ENCODE measurements at regions not wholly inside any gene's neighbourhood (a gene's known extent, or its start where the extent isn't known, plus 50 kb on each side); places are given as distances from the start of the nearest gene placed in this dataset.

DNA sequence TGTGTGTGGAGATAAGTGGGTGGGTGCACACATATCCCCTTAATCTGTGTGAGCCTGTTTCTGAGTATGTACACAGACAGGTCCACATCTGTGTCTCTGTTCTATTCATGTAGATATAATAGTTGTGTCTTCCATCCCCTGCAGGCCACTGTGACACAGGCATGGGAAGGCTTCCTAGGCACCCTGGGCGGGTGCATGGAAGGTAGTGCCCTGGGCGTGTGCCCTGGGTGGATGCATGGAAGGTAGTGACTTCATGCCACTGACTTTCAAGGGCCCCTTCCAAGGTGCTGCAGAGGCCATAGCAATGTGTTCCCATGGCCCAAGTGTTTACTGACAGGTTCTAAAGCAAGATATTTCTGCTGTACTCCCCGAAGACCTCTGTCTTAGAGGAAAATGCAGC, 462.5 kb upstream of the HS6ST1 start:
- TF ChIP-seq EZH2 (IDR thresholded peaks at IDR 0.05; ENCODE audit: borderline replicate concordance, low read depth, low read length, poor library complexity, severe bottlenecking) (no peak), CTCF (conservative IDR thresholded peaks at IDR 0.05; ENCODE audit: low read depth, low read length) (no peak)
- H3K9me3 ChIP-seq (ENCODE audit: low read depth, low read length, poor library complexity, severe bottlenecking): no peaks in the 10 kb centered on the region
- DNase-seq (ENCODE audit: low spot score): no peak
- peaks cover 6% of the 10 kb centered on the region for H3K4me1 ChIP-seq (ENCODE audit: insufficient read depth, low read length, poor library complexity, severe bottlenecking)
- peaks cover 7% of the 10 kb centered on the region for H3K27me3 ChIP-seq (replicated peaks; ENCODE audit: insufficient read depth, low read depth, low read length, poor library complexity)
- no peak overlapping the region for H3K27ac ChIP-seq (ENCODE audit: low read depth, low read length, poor library complexity, severe bottlenecking)
- intact Hi-C loops (cut with micrococcal nuclease; ENCODE audit: unreplicated experiment): no loop called here
- H3K4me3 ChIP-seq (ENCODE audit: low read depth, low read length, poor library complexity, severe bottlenecking): no peak overlapping the region
- H3K36me3 ChIP-seq (ENCODE audit: insufficient read depth, low read length, poor library complexity, severe bottlenecking): no peaks in the 10 kb centered on the region
- POLR2A ChIA-PET (ENCODE audit: low non-redundant PET): no interaction called here
- no TSS peak for BruUV-seq (replicated peaks)
- CTCF ChIA-PET: no interaction called here

DNA sequence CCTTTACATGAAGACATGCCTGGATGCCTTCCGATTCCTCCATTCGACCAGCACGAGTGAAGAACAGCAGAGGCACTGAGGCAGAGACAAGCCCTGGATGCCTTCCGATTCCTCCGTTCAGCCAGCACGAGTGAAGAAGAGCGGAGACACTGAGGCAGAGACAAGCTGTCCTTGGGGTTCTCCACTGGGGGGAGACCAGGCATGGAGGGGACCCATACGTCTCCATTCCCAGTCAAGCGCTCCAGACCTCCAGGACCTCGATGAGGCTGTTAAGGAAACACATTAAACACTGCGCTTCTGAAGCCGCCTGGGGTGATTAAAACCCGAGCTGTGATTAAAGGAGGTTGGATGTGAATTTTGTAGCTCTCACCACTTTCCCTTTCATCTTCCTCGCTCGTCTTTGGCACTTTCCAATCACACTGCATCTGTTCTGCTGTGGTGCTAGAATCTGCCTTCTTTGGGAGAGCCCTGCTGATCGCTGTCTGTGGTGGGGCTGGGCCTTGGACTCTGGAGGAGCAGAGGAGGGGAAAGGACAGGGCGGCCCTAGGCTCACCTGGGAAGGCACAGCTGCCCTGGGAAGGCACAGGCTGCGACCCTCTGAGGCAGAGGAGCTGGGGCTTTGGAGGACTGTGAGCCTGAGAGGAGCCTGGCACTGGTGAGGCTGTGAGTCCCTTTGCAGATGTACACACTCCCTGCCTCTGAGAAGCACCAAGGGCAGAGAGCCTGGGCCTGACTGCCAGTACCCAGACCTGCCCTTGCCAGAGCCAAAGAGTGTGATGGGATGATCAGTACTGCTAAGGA, 463.1 kb upstream of the HS6ST1 start:
- Histone ChIP-seq H3K27ac (ENCODE audit: low read depth, low read length, poor library complexity, severe bottlenecking) (no peak overlapping the region), H3K27me3 (replicated peaks; ENCODE audit: insufficient read depth, low read depth, low read length, poor library complexity) (peaks cover 7% of the 10 kb centered on the region), H3K9me3 (ENCODE audit: low read depth, low read length, poor library complexity, severe bottlenecking) (no peaks in the 10 kb centered on the region), H3K36me3 (ENCODE audit: insufficient read depth, low read length, poor library complexity, severe bottlenecking) (no peaks in the 10 kb centered on the region), H3K4me3 (ENCODE audit: low read depth, low read length, poor library complexity, severe bottlenecking) (no peak overlapping the region), H3K4me1 (ENCODE audit: insufficient read depth, low read length, poor library complexity, severe bottlenecking) (peaks cover 12% of the 10 kb centered on the region)
- ChIA-PET POLR2A (ENCODE audit: low non-redundant PET) (no interaction called here), CTCF (no interaction called here)
- BruUV-seq (replicated peaks): no TSS peak
- intact Hi-C loops (cut with micrococcal nuclease; ENCODE audit: unreplicated experiment): no loop called here
- TF ChIP-seq CTCF (conservative IDR thresholded peaks at IDR 0.05; ENCODE audit: low read depth, low read length) (no peak), EZH2 (IDR thresholded peaks at IDR 0.05; ENCODE audit: borderline replicate concordance, low read depth, low read length, poor library complexity, severe bottlenecking) (no peak)
- no peak for DNase-seq (ENCODE audit: low spot score)

DNA sequence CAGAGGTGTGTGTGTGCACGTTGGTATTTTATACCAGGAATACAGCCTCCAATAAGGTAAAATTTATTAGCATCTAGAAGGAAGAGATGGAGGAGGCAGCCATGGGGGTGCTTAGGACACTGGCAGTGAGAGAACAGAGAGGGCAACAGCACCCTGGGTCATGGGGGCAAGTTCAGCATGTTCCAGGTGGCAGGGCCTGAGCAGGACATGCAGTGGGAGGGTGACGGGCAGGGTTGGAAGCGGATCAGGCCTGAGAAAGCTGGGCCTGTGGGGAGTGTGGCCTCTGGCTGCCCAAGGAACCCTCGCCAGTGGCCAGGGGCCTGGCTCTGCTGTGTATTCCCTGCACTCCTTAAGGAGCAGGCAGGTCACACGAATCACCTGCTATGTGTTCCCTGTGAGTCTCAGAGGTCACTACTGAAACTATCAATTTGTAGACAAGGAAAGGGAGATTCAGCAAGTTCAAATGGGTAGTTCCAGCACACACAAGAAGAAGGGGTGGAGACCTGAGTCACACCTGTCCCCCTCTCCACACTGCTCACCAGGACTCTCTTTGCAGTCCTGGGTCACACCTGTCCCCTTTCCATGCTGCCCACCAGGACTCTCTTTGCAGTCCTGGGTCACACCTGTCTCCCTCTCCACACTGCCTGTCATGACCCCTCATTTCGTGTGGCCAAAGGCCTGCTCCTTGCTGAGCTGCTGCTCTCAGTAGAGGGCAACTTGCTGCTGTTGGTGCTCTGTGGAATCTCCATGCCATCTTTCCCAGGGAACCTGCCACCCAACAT, 463.9 kb upstream of the HS6ST1 start:
- POLR2A ChIA-PET (ENCODE audit: low non-redundant PET): no interaction called here
- no peak for TF ChIP-seq CTCF (conservative IDR thresholded peaks at IDR 0.05; ENCODE audit: low read depth, low read length)
- TF ChIP-seq EZH2 (IDR thresholded peaks at IDR 0.05; ENCODE audit: borderline replicate concordance, low read depth, low read length, poor library complexity, severe bottlenecking): no peak

More for the DNA sequence above, 463.9 kb upstream of the HS6ST1 start:
- Histone ChIP-seq H3K4me3 (ENCODE audit: low read depth, low read length, poor library complexity, severe bottlenecking) (no peak overlapping the region), H3K9me3 (ENCODE audit: low read depth, low read length, poor library complexity, severe bottlenecking) (no peaks in the 10 kb centered on the region), H3K27ac (ENCODE audit: low read depth, low read length, poor library complexity, severe bottlenecking) (no peak overlapping the region), H3K4me1 (ENCODE audit: insufficient read depth, low read length, poor library complexity, severe bottlenecking) (peaks cover 16% of the 10 kb centered on the region), H3K36me3 (ENCODE audit: insufficient read depth, low read length, poor library complexity, severe bottlenecking) (no peaks in the 10 kb centered on the region), H3K27me3 (replicated peaks; ENCODE audit: insufficient read depth, low read depth, low read length, poor library complexity) (peaks cover 7% of the 10 kb centered on the region)
- no TSS peak for BruUV-seq (replicated peaks)
- CTCF ChIA-PET: no interaction called here
- DNase-seq (ENCODE audit: low spot score): no peak
- intact Hi-C loops (cut with micrococcal nuclease; ENCODE audit: unreplicated experiment): no loop called here

Measured in A673 (cell line).